HEK293T (cell line): ENCODE measurements at regions not wholly inside any gene's neighbourhood (a gene's known extent, or its start where the extent isn't known, plus 50 kb on each side); places are given as distances from the start of the nearest gene placed in this dataset.
"Not testable (repeated sequence)": the region's sequence is repeated elsewhere in the genome, so short reads cannot be mapped to it uniquely, and the experiment has no call there.

Experiments used
- BHLHE40 ChIP-seq: fragments of 450-650 bp; IDR thresholded peaks from 2 replicates; pipeline ENCODE4 v1.6.1; 2016; ENCODE audit warnings: mild to moderate bottlenecking, moderate library complexity, borderline replicate concordance
- ELF4 ChIP-seq: fragments of 450-650 bp; IDR thresholded peaks from 2 replicates; pipeline ENCODE4 v1.6.1; 2017; ENCODE audit warnings: antibody characterized with exemption
- FOXM1 ChIP-seq: fragments of 450-650 bp; IDR thresholded peaks from 2 replicates; pipeline ENCODE4 v1.6.1; 2017; ENCODE audit warnings: mild to moderate bottlenecking, borderline replicate concordance
- SP1 ChIP-seq: fragments of 450-650 bp; IDR thresholded peaks from 2 replicates; pipeline ENCODE4 v1.6.1; 2017
- SUZ12 ChIP-seq: fragments of 450-650 bp; IDR thresholded peaks from 2 replicates; pipeline ENCODE4 v1.6.1; 2016; ENCODE audit warnings: mild to moderate bottlenecking

- TF ChIP-seq BHLHE40, SUZ12, FOXM1, ELF4, SP1: not testable (repeated sequence)
Observed at GRCh38 chr16:47897105-47897504, 258.7 kb downstream of the ABCC12 start.
